Neutrophil (primary cell): ENCODE measurements at regions not wholly inside any gene's neighbourhood (a gene's known extent, or its start where the extent isn't known, plus 50 kb on each side); places are given as distances from the start of the nearest gene placed in this dataset.
"Not testable (repeated sequence)": the region's sequence is repeated elsewhere in the genome, so short reads cannot be mapped to it uniquely, and the experiment has no call there.

Experiments used
- H3K27ac ChIP-seq: fragments of 200-600 bp; sonication (generic); 2 replicates; pipeline ENCODE4 v1.5.1; 2016; ENCODE audit warnings: mild to moderate bottlenecking, moderate library complexity
- H3K27me3 ChIP-seq: fragments of 200-600 bp; sonication (generic); 2 replicates; pipeline ENCODE4 v1.6.0; 2016; ENCODE audit warnings: mild to moderate bottlenecking
- H3K36me3 ChIP-seq: fragments of 200-600 bp; sonication (generic); 2 replicates; pipeline ENCODE4 v1.5.1; 2017
- H3K4me1 ChIP-seq, 2 experiments: fragments of 200-600 bp in 1 of 2; sonication (generic) in 1 of 2; 1 replicate in 1 of 2; 2 replicates in 1 of 2; pipeline versions ENCODE4 v1.5.1 to v1.6.1; 2013 to 2016; ENCODE audit warnings: low read depth in 1 of 2, low read length in 1 of 2, mild to moderate bottlenecking in 1 of 2, moderate library complexity in 1 of 2; ENCODE audit not compliant: control insufficient read depth in 1 of 2, insufficient read depth in 1 of 2
- H3K4me3 ChIP-seq, 2 experiments: fragments of 200-600 bp in 1 of 2; sonication (generic) in 1 of 2; 1 replicate in 1 of 2; 2 replicates in 1 of 2; pipeline ENCODE4 v1.5.1; 2013 to 2016; ENCODE audit warnings: low read depth in 1 of 2, low read length in 1 of 2, mild to moderate bottlenecking in 1 of 2, moderate library complexity in 1 of 2
- H3K9me3 ChIP-seq: fragments of 200-600 bp; sonication (generic); 2 replicates; pipeline ENCODE4 v1.5.1; 2016
- TF ChIP-seq, protein P1 (sequence below): fragments of 200-600 bp; sonication (generic); IDR thresholded peaks from 2 replicates; pipeline ENCODE4 v1.5.1; 2016; ENCODE audit warnings: antibody characterized with exemption

- H3K9me3 ChIP-seq, result no peaks in the 10 kb centered on the region
- H3K27me3 ChIP-seq, result no peaks in the 10 kb centered on the region
- H3K36me3 ChIP-seq, result no peaks in the 10 kb centered on the region
- H3K4me3 ChIP-seq, result no peak overlapping the region
- TF ChIP-seq, protein P1, sequence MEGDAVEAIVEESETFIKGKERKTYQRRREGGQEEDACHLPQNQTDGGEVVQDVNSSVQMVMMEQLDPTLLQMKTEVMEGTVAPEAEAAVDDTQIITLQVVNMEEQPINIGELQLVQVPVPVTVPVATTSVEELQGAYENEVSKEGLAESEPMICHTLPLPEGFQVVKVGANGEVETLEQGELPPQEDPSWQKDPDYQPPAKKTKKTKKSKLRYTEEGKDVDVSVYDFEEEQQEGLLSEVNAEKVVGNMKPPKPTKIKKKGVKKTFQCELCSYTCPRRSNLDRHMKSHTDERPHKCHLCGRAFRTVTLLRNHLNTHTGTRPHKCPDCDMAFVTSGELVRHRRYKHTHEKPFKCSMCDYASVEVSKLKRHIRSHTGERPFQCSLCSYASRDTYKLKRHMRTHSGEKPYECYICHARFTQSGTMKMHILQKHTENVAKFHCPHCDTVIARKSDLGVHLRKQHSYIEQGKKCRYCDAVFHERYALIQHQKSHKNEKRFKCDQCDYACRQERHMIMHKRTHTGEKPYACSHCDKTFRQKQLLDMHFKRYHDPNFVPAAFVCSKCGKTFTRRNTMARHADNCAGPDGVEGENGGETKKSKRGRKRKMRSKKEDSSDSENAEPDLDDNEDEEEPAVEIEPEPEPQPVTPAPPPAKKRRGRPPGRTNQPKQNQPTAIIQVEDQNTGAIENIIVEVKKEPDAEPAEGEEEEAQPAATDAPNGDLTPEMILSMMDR, result no peak
- H3K4me1 ChIP-seq, result no peaks in the 10 kb centered on the region
- H3K27ac ChIP-seq, result no peak overlapping the region
Measured at GRCh38 chr12:83931451-83931850, 981.1 kb downstream of the SLC6A15 start.

GRCh38 chr12:83929792-83930191, 982.8 kb downstream of the SLC6A15 start:
- H3K4me3 ChIP-seq, H3K36me3 ChIP-seq, H3K27me3 ChIP-seq, H3K4me1 ChIP-seq, H3K27ac ChIP-seq, H3K9me3 ChIP-seq: not testable (repeated sequence)

- no peak overlapping the region for H3K27ac ChIP-seq
- H3K9me3 ChIP-seq, result no peaks in the 10 kb centered on the region
- TF ChIP-seq, protein P1, result no peak
- H3K4me1 ChIP-seq, result no peaks in the 10 kb centered on the region
- no peak overlapping the region for H3K4me3 ChIP-seq
- no peaks in the 10 kb centered on the region for H3K36me3 ChIP-seq
- H3K27me3 ChIP-seq, result no peaks in the 10 kb centered on the region
Measured at GRCh38 chr12:83920821-83921547, 991.6 kb downstream of the SLC6A15 start.

- no peaks in the 10 kb centered on the region for H3K9me3 ChIP-seq
- H3K4me1 ChIP-seq, result no peaks in the 10 kb centered on the region
- TF ChIP-seq, protein P1, result no peak
- no peaks in the 10 kb centered on the region for H3K36me3 ChIP-seq
- no peaks in the 10 kb centered on the region for H3K27me3 ChIP-seq
- H3K27ac ChIP-seq, result no peak overlapping the region
- H3K4me3 ChIP-seq, result no peak overlapping the region
Measured at GRCh38 chr12:83919081-83919480, 993.5 kb downstream of the SLC6A15 start.

- no peaks in the 10 kb centered on the region for H3K36me3 ChIP-seq
- TF ChIP-seq, protein P1, result no peak
- no peaks in the 10 kb centered on the region for H3K9me3 ChIP-seq
- H3K27ac ChIP-seq, result no peak overlapping the region
- H3K4me1 ChIP-seq, result no peaks in the 10 kb centered on the region
- H3K27me3 ChIP-seq, result no peaks in the 10 kb centered on the region
- no peak overlapping the region for H3K4me3 ChIP-seq
Measured at GRCh38 chr12:83904175-83904574, 1008.4 kb downstream of the SLC6A15 start.

DNA sequence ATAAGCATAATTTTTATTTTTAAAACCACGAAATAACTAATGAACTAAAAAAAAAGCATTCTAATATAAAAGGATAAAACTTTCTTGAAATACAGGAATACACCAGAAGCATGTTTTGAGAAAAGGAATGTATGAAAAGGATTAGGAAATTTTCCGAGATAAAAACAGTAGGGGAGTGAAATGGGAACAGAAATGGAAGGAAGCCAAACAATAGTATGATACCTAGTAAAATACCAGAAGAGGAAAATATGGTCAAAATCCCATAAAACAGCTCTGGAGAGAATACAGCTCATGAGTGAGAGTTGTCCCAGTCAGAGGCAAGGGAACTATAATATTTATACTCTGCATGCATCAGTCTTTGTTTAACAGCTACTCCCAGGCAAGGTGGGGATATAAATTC, 1016.2 kb downstream of the SLC6A15 start:
- Histone ChIP-seq H3K27me3 (no peaks in the 10 kb centered on the region), H3K4me3 (no peak overlapping the region), H3K9me3 (no peaks in the 10 kb centered on the region), H3K27ac (no peak overlapping the region), H3K4me1 (no peaks in the 10 kb centered on the region), H3K36me3 (no peaks in the 10 kb centered on the region)
- TF ChIP-seq, protein P1, result no peak
